GM12878 (cell line): ENCODE measurements at regions not wholly inside any gene's neighbourhood (a gene's known extent, or its start where the extent isn't known, plus 50 kb on each side); places are given as distances from the start of the nearest gene placed in this dataset.

ENCODE experiments used
- ATAC-seq: fragments of 200-7000 bp; cut with Tn5 transposase; 3 replicates; pipeline ENCODE4 v1.9.1; 2020; ENCODE audit warnings: mild to moderate bottlenecking, moderate library complexity
- BruUV-seq: library from RNA; stranded (reverse); fragments of 400-500 nt; replicated peaks from 2 replicates; lab custom pipeline; 2021; lab: Mats Ljungman, UMichigan
- CTCF ChIA-PET: fragments of 300-600 bp; sonication (Branson Sonifier 250); formaldehyde crosslinking; extraction: SDS; loops from one replicate; lab custom pipeline; 2021; ENCODE audit warnings: inconsistent platforms; lab: Yijun Ruan, JAX
- POLR2A ChIA-PET: fragments of 350-600 bp; formaldehyde crosslinking; extraction: SDS; loops from one replicate; lab custom pipeline; 2021; ENCODE audit warnings: inconsistent platforms; lab: Charles Lee
- RAD21 ChIA-PET: fragments of 300-600 bp; sonication (Branson Sonifier 250); formaldehyde crosslinking; loops from one replicate; lab custom pipeline; 2023; ENCODE audit warnings: antibody characterized with exemption; ENCODE audit not compliant: unreplicated experiment; lab: Charles Lee
- SMC1A ChIA-PET: fragments of 300-600 bp; sonication (Branson Sonifier 250); formaldehyde crosslinking; loops from one replicate; lab custom pipeline; 2023; ENCODE audit not compliant: unreplicated experiment, uncharacterized antibody; lab: Charles Lee
- DNase-seq: peaks from one replicate; pipeline ENCODE4 v3.0.0-alpha.2; 2011; ENCODE audit warnings: low read depth, low spot score
- FAIRE-seq: peaks from 3 replicates; lab custom pipeline; 2011; peaks lifted over from hg19 to GRCh38; lab: Jason Lieb, UNC
- H2AFZ ChIP-seq: 2 replicates; pipeline ENCODE4 v1.6.0; 2011; ENCODE audit warnings: low read depth, low read length, control low read depth; ENCODE audit not compliant: control insufficient read depth
- H3K27ac ChIP-seq: 2 replicates; pipeline ENCODE4 v1.5.1; 2011; ENCODE audit warnings: control low read depth; ENCODE audit not compliant: control insufficient read depth, insufficient read depth
- H3K27me3 ChIP-seq, 2 experiments: replicated peaks in 1 of 2; 2 replicates each; pipeline versions ENCODE4 v1.6.0 to v1.6.1; 2011; ENCODE audit warnings: low read length in 1 of 2; ENCODE audit not compliant: control insufficient read depth in 2 of 2, insufficient read depth in 2 of 2
- H3K36me3 ChIP-seq, 2 experiments: 2 replicates each; pipeline ENCODE4 v1.5.1; 2011; ENCODE audit warnings: low read length in 1 of 2; ENCODE audit not compliant: control insufficient read depth in 2 of 2, insufficient read depth in 2 of 2
- H3K4me1 ChIP-seq: 2 replicates; pipeline ENCODE4 v1.6.1; 2011; ENCODE audit warnings: mild to moderate bottlenecking, low read length, moderate library complexity, mixed read lengths; ENCODE audit not compliant: control insufficient read depth, insufficient read depth
- H3K4me2 ChIP-seq: 2 replicates; pipeline ENCODE4 v1.6.0; 2011; ENCODE audit warnings: control low read depth; ENCODE audit not compliant: control insufficient read depth, insufficient read depth
- H3K4me3 ChIP-seq: fragments of 200-600 bp; sonication (generic); 2 replicates; pipeline ENCODE4 v1.5.1; 2016
- H3K79me2 ChIP-seq: 2 replicates; pipeline ENCODE4 v1.6.0; 2011; ENCODE audit warnings: low read length; ENCODE audit not compliant: control insufficient read depth, insufficient read depth
- H3K9ac ChIP-seq: 2 replicates; pipeline ENCODE4 v1.8.0; 2011; ENCODE audit warnings: low read length, control low read depth, mixed read lengths; ENCODE audit not compliant: control insufficient read depth, insufficient read depth
- H3K9me3 ChIP-seq: replicated peaks from 3 replicates; pipeline ENCODE4 v1.5.1; 2011; ENCODE audit warnings: mild to moderate bottlenecking, low read length; ENCODE audit not compliant: control insufficient read depth, insufficient read depth
- H4K20me1 ChIP-seq: 2 replicates; pipeline ENCODE4 v1.6.0; 2011; ENCODE audit not compliant: control insufficient read depth, insufficient read depth
- CBX3 ChIP-seq: fragments of 200-600 bp; sonication (generic); IDR thresholded peaks from 2 replicates; pipeline ENCODE4 v1.6.1; 2016; ENCODE audit warnings: low read depth, borderline replicate concordance
- MTA2 ChIP-seq: fragments of 450-650 bp; IDR thresholded peaks from 2 replicates; pipeline ENCODE4 v1.6.1; 2016; ENCODE audit warnings: low read depth, mild to moderate bottlenecking, moderate library complexity
- MXI1 ChIP-seq: fragments of 150-350 bp; IDR thresholded peaks from 2 replicates; pipeline ENCODE4 v1.6.1; 2011; ENCODE audit warnings: low read depth, mild to moderate bottlenecking, inconsistent platforms, low read length, improper control_type of control experiment
- NFYA ChIP-seq: IDR thresholded peaks from 2 replicates; pipeline ENCODE4 v1.6.1; 2011; ENCODE audit warnings: low read depth, mild to moderate bottlenecking, low read length, improper control_type of control experiment, borderline replicate concordance
- PAX5 ChIP-seq: IDR thresholded peaks from 2 replicates; pipeline ENCODE4 v1.6.1; 2011; ENCODE audit warnings: low read depth, low read length, borderline replicate concordance
- POLR2A ChIP-seq: IDR thresholded peaks from 2 replicates; pipeline ENCODE4 v1.6.1; 2011; ENCODE audit warnings: low read depth, mild to moderate bottlenecking, low read length
- RAD21 ChIP-seq: IDR thresholded peaks from 2 replicates; pipeline ENCODE4 v1.6.1; 2011; ENCODE audit warnings: mild to moderate bottlenecking, low read depth, low read length, moderate library complexity; ENCODE audit not compliant: insufficient read depth
- TCF7 ChIP-seq: IDR thresholded peaks from 2 replicates; pipeline ENCODE4 v1.6.1; 2014; ENCODE audit warnings: antibody characterized with exemption, borderline replicate concordance
- YBX1 ChIP-seq: fragments of 450-650 bp; IDR thresholded peaks from 2 replicates; pipeline ENCODE4 v1.6.1; 2016; ENCODE audit warnings: antibody characterized with exemption
- ZBTB4 ChIP-seq: fragments of 450-650 bp; formaldehyde crosslinking; IDR thresholded peaks from 2 replicates; pipeline ENCODE4 v1.4.0; 2022; ENCODE audit warnings: mild to moderate bottlenecking, moderate library complexity
- WGBS: methylation state at CpG from one replicate; pipeline ENCODE4 v1.1.6; 2016; ENCODE audit warnings: low lambda C conversion rate; ENCODE audit not compliant: insufficient replicate concordance, insufficient coverage; ENCODE audit errors: missing lambda C conversion rate; 5-methylcytosine and 5-hydroxymethylcytosine counted together
- in situ Hi-C: fragments of 300-500 bp; cut with MboI; formaldehyde crosslinking; loops from 9 replicates; pipeline ENCODE4 v1.14.3; 2018; ENCODE audit warnings: mixed read lengths
- intact Hi-C: fragments of 100-400 bp; cut with micrococcal nuclease; formaldehyde crosslinking; loops from one replicate; pipeline ENCODE4 v1.14.2; 2022; ENCODE audit not compliant: unreplicated experiment
- TF ChIP-seq, protein P1 (sequence below): fragments of 450-650 bp; IDR thresholded peaks from 2 replicates; pipeline ENCODE4 v1.6.1; 2016; ENCODE audit warnings: mild to moderate bottlenecking, moderate library complexity, borderline replicate concordance
- TF ChIP-seq, protein P2 (sequence below): fragments of 450-650 bp; formaldehyde crosslinking; IDR thresholded peaks from 2 replicates; pipeline ENCODE4 v1.5.0; 2022; ENCODE audit warnings: mild to moderate bottlenecking, missing genetic modification characterization

DNA sequence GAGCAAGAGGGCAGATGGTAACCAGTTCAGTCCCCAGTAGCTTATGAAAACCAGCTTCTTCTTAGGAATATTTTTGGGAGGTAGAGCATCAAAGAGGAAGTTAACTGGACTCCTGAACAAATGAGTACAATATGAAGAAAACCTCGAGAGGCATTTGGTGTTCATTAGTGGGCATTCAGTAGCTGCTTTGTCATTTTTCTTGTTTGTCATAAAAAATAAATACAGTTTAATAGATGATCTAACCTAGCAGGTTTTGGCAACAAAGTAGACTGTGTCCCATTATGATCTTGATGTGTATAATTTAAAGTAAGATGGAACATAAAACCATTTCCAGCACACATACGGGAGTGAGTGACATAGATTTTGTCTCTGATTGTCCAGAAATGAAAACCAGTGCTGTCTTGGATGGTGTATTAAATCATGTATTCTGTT lies 173.1 kb downstream of the HS3ST3A1 start:
- no peak for DNase-seq
- ATAC-seq, result no peak
- no peak overlapping the region for H3K27ac ChIP-seq
- SMC1A ChIA-PET, result interaction anchor here (0.8 to 2.2 kb wide), 4 partner anchors 10 to 65 kb away, joined by 3 to 8 read pairs (median 4); no protein-coding TSS in a partner anchor
- H4K20me1 ChIP-seq, result no peaks in the 10 kb centered on the region
- WGBS, result 4% methylated on average over 2 of the region's 2 CpGs
- no TSS peak for BruUV-seq
- H3K9me3 ChIP-seq, result no peaks in the 10 kb centered on the region
- no peaks in the 10 kb centered on the region for H3K36me3 ChIP-seq
- CTCF ChIA-PET, result interaction anchor here (1.0 kb wide), 1 partner anchor 25 kb away, joined by 3 read pairs; no protein-coding TSS in a partner anchor
- H3K79me2 ChIP-seq, result no peaks in the 10 kb centered on the region
- H2AFZ ChIP-seq, result no peak overlapping the region
- no peaks in the 10 kb centered on the region for H3K4me1 ChIP-seq
- no peak overlapping the region for H3K4me3 ChIP-seq
- no peak for FAIRE-seq
- RAD21 ChIA-PET, result interaction anchor here (0.5 to 1.0 kb wide), 2 partner anchors 64 to 89 kb away, joined by 3 to 4 read pairs; no protein-coding TSS in a partner anchor
- intact Hi-C loops, result no loop called here
- POLR2A ChIA-PET, result no interaction called here
- H3K9ac ChIP-seq, result no peak overlapping the region
- in situ Hi-C loops, result no loop called here
- H3K27me3 ChIP-seq, result no peaks in the 10 kb centered on the region
- no peak overlapping the region for H3K4me2 ChIP-seq
- TF ChIP-seq RAD21, result no peak
- TF ChIP-seq MTA2, result no peak
- no peak for TF ChIP-seq CBX3
- no peak for TF ChIP-seq POLR2A
- no peak for TF ChIP-seq TCF7
- no peak for TF ChIP-seq ZBTB4 (CRISPR knock-in tag)
- TF ChIP-seq MXI1, result no peak
- TF ChIP-seq NFYA, result no peak
- TF ChIP-seq, protein P1, sequence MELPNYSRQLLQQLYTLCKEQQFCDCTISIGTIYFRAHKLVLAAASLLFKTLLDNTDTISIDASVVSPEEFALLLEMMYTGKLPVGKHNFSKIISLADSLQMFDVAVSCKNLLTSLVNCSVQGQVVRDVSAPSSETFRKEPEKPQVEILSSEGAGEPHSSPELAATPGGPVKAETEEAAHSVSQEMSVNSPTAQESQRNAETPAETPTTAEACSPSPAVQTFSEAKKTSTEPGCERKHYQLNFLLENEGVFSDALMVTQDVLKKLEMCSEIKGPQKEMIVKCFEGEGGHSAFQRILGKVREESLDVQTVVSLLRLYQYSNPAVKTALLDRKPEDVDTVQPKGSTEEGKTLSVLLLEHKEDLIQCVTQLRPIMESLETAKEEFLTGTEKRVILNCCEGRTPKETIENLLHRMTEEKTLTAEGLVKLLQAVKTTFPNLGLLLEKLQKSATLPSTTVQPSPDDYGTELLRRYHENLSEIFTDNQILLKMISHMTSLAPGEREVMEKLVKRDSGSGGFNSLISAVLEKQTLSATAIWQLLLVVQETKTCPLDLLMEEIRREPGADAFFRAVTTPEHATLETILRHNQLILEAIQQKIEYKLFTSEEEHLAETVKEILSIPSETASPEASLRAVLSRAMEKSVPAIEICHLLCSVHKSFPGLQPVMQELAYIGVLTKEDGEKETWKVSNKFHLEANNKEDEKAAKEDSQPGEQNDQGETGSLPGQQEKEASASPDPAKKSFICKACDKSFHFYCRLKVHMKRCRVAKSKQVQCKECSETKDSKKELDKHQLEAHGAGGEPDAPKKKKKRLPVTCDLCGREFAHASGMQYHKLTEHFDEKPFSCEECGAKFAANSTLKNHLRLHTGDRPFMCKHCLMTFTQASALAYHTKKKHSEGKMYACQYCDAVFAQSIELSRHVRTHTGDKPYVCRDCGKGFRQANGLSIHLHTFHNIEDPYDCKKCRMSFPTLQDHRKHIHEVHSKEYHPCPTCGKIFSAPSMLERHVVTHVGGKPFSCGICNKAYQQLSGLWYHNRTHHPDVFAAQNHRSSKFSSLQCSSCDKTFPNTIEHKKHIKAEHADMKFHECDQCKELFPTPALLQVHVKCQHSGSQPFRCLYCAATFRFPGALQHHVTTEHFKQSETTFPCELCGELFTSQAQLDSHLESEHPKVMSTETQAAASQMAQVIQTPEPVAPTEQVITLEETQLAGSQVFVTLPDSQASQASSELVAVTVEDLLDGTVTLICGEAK, result no peak
- no peak for TF ChIP-seq YBX1
- no peak for TF ChIP-seq PAX5
- TF ChIP-seq, protein P2, sequence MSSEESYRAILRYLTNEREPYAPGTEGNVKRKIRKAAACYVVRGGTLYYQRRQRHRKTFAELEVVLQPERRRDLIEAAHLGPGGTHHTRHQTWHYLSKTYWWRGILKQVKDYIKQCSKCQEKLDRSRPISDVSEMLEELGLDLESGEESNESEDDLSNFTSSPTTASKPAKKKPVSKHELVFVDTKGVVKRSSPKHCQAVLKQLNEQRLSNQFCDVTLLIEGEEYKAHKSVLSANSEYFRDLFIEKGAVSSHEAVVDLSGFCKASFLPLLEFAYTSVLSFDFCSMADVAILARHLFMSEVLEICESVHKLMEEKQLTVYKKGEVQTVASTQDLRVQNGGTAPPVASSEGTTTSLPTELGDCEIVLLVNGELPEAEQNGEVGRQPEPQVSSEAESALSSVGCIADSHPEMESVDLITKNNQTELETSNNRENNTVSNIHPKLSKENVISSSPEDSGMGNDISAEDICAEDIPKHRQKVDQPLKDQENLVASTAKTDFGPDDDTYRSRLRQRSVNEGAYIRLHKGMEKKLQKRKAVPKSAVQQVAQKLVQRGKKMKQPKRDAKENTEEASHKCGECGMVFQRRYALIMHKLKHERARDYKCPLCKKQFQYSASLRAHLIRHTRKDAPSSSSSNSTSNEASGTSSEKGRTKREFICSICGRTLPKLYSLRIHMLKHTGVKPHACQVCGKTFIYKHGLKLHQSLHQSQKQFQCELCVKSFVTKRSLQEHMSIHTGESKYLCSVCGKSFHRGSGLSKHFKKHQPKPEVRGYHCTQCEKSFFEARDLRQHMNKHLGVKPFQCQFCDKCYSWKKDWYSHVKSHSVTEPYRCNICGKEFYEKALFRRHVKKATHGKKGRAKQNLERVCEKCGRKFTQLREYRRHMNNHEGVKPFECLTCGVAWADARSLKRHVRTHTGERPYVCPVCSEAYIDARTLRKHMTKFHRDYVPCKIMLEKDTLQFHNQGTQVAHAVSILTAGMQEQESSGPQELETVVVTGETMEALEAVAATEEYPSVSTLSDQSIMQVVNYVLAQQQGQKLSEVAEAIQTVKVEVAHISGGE (CRISPR knock-in tag), result no peak
